ENCODE measurements at regions not wholly inside any gene's neighbourhood (a gene's known extent, or its start where the extent isn't known, plus 50 kb on each side); places are given as distances from the start of the nearest gene placed in this dataset.

DNA sequence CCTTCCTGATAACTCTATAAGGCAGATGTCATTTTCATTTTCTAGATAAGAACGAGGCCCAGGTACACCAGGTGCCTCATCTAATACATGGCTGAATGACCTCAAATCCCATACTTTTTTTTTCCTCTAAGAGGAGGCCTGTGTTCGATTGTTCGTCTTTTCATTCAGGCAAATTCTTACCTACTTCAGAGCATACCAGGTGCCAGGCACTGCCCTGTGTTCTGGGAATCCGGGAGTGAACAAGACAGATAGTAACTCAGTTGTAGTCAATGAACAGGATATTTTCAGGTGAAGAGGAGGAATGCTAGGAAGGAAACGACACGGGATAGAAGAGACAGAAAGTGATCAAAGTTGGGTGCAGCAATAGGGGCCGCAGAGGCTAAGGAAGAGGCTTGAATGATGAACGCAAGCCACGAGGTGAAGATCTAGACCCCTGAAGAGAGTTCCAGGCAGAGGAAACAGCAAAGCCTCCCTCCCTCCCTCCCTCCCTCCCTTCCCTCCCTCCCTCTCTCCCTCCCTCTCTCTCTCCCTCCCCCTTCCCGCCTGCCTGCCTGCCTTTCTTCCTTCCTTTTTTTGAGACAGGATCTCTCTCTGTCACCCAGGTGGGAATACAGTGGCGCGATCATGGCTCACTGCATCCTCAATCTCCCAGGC lies 150.1 kb upstream of the ZNF217 start:
- Histone ChIP-seq H3K4me1 (peaks cover 0 to 14% (median 6%) of the 10 kb centered on the region in 4 donors), H3K27ac (no peak overlapping the region), H3K4me3 (no peak overlapping the region), H3K9me3 (no peaks in the 10 kb centered on the region), H3K36me3 (no peaks in the 10 kb centered on the region), H3K27me3 (no peaks in the 10 kb centered on the region)
- intact Hi-C loops (cut with DNase I): no loop called here
- DNase-seq (no peak), ATAC-seq (no peak)
- WGBS (ENCODE audit: insufficient coverage, low coverage, low lambda C conversion rate, missing lambda C conversion rate): 83% methylated on average over 12 of the region's 12 CpGs
- no peak for TF ChIP-seq POLR2A (IDR thresholded peaks at IDR 0.05)
- no peak for TF ChIP-seq CTCF (IDR thresholded peaks at IDR 0.05)

GRCh38 chr20:53742685-53743081 lies 149.0 kb upstream of the ZNF217 start:
- ATAC-seq: no peak
- no peak overlapping the region for H3K27ac ChIP-seq
- 94% methylated on average over 3 of the region's 3 CpGs for WGBS (ENCODE audit: insufficient coverage, low coverage, low lambda C conversion rate, missing lambda C conversion rate)
- no peaks in the 10 kb centered on the region for H3K9me3 ChIP-seq
- no peaks in the 10 kb centered on the region for H3K27me3 ChIP-seq
- no peak overlapping the region for H3K4me3 ChIP-seq
- intact Hi-C loops (cut with DNase I): no loop called here
- peaks cover 0 to 17% (median 6%) of the 10 kb centered on the region in 4 donors for H3K4me1 ChIP-seq
- no peak for TF ChIP-seq CTCF (IDR thresholded peaks at IDR 0.05)
- TF ChIP-seq POLR2A (IDR thresholded peaks at IDR 0.05): no peak
- no peaks in the 10 kb centered on the region for H3K36me3 ChIP-seq
- no peak for DNase-seq

- Histone ChIP-seq H3K36me3 (no peaks in the 10 kb centered on the region), H3K4me3 (no peak overlapping the region), H3K27me3 (no peaks in the 10 kb centered on the region), H3K9me3 (no peaks in the 10 kb centered on the region), H3K4me1 (peaks cover 0 to 27% (median 6%) of the 10 kb centered on the region in 4 donors), H3K27ac (no peak overlapping the region)
- 97% methylated on average over 3 of the region's 3 CpGs for WGBS (ENCODE audit: insufficient coverage, low coverage, low lambda C conversion rate, missing lambda C conversion rate)
- TF ChIP-seq CTCF (IDR thresholded peaks at IDR 0.05) (no peak), POLR2A (IDR thresholded peaks at IDR 0.05) (no peak)
- ATAC-seq: no peak
- intact Hi-C loops (cut with DNase I): no loop called here
- DNase-seq: no peak
These were observed 148.0 kb upstream of the ZNF217 start for GRCh38 chr20:53741726-53742028.

GRCh38 chr20:53739799-53740785 lies 146.5 kb upstream of the ZNF217 start:
- peaks cover 0 to 30% (median 6%) of the 10 kb centered on the region in 4 donors for H3K4me1 ChIP-seq
- H3K27ac ChIP-seq: peak overlapping the region; percentile 84 to 97 (median 97)
- no peak overlapping the region for H3K4me3 ChIP-seq
- H3K27me3 ChIP-seq: no peaks in the 10 kb centered on the region
- TF ChIP-seq CTCF (IDR thresholded peaks at IDR 0.05) (no peak), POLR2A (IDR thresholded peaks at IDR 0.05) (no peak)
- H3K9me3 ChIP-seq: no peaks in the 10 kb centered on the region
- no peaks in the 10 kb centered on the region for H3K36me3 ChIP-seq
- no peak for ATAC-seq
- DNase-seq: no peak
- intact Hi-C loops (cut with DNase I): no loop called here
- WGBS (ENCODE audit: insufficient coverage, low coverage, low lambda C conversion rate, missing lambda C conversion rate): 33% methylated on average over 16 of the region's 16 CpGs

Data from right lobe of liver (tissue), 6 donors.